SK-N-SH (cell line): ENCODE measurements at regions not wholly inside any gene's neighbourhood (a gene's known extent, or its start where the extent isn't known, plus 50 kb on each side); places are given as distances from the start of the nearest gene placed in this dataset.

Experiments used
- CTCF ChIA-PET: fragments of 300-600, 350-600 bp; formaldehyde crosslinking; extraction: SDS; loops from one replicate; lab custom pipeline; 2021; lab: Yijun Ruan, JAX
- POLR2A ChIA-PET: fragments of 350-600 bp; sonication (Branson Sonifier 250); formaldehyde crosslinking; extraction: SDS; loops from one replicate; lab custom pipeline; 2020; ENCODE audit warnings: antibody characterized with exemption, inconsistent platforms; lab: Yijun Ruan, JAX
- DNase-seq: peaks from one replicate; pipeline ENCODE4 v3.0.0; 2012
- H2AFZ ChIP-seq: fragments of 200-600 bp; sonication (generic); 2 replicates; pipeline ENCODE4 v1.8.1; 2016; ENCODE audit warnings: antibody characterized with exemption, mild to moderate bottlenecking, low read depth
- H3F3A ChIP-seq: fragments of 200-600 bp; sonication (generic); replicated peaks from 2 replicates; pipeline ENCODE3; 2016; ENCODE audit warnings: antibody characterized with exemption, mild to moderate bottlenecking; ENCODE audit not compliant: insufficient read depth
- H3K27ac ChIP-seq, 2 experiments: fragments of 200-500 bp in 1 of 2; fragments of 200-600 bp in 1 of 2; sonication (Bioruptor generic) in 1 of 2; sonication (generic), shearing (Covaris generic) in 1 of 2; 2 replicates each; pipeline versions ENCODE4 v1.5.1 to v1.6.1; 2014 to 2016; ENCODE audit warnings: low read depth in 2 of 2, inconsistent platforms in 1 of 2, low read length in 1 of 2, mild to moderate bottlenecking in 1 of 2, mixed read lengths in 1 of 2
- H3K27me3 ChIP-seq: fragments of 200-600 bp; sonication (generic), shearing (Covaris generic); 2 replicates; pipeline ENCODE4 v1.6.1; 2016; ENCODE audit warnings: mixed run types; ENCODE audit not compliant: insufficient read depth
- H3K36me3 ChIP-seq, 2 experiments: fragments of 200-500 bp in 1 of 2; fragments of 200-600 bp in 1 of 2; sonication (Bioruptor generic) in 1 of 2; sonication (generic) in 1 of 2; replicated peaks in 1 of 2; 2 replicates each; pipeline versions ENCODE3 to v1.5.1; 2014 to 2016; ENCODE audit warnings: low read length in 1 of 2, mild to moderate bottlenecking in 1 of 2; ENCODE audit not compliant: insufficient read depth in 2 of 2, control insufficient read depth in 1 of 2
- H3K4me1 ChIP-seq, 2 experiments: fragments of 200-500 bp in 1 of 2; fragments of 200-600 bp in 1 of 2; sonication (Bioruptor generic) in 1 of 2; sonication (generic), shearing (Covaris generic) in 1 of 2; 2 replicates each; pipeline versions ENCODE4 v1.5.1 to v1.6.1; 2014 to 2016; ENCODE audit warnings: low read depth in 1 of 2, low read length in 1 of 2, mixed run types in 1 of 2; ENCODE audit not compliant: insufficient read depth in 2 of 2, control insufficient read depth in 1 of 2
- H3K4me2 ChIP-seq: fragments of 200-600 bp; sonication (generic), shearing (Covaris generic); 2 replicates; pipeline ENCODE4 v1.6.1; 2017; ENCODE audit warnings: mixed run types
- H3K4me3 ChIP-seq, 2 experiments: fragments of 200-500 bp in 1 of 2; fragments of 200-600 bp in 1 of 2; sonication (Bioruptor generic) in 1 of 2; sonication (generic), shearing (Covaris generic) in 1 of 2; 2 replicates each; pipeline versions ENCODE4 v1.5.1 to v1.8.1; 2014 to 2016; ENCODE audit warnings: low read depth in 2 of 2, inconsistent platforms in 1 of 2, low read length in 1 of 2, mild to moderate bottlenecking in 1 of 2, mixed read lengths in 1 of 2, moderate library complexity in 1 of 2
- H3K79me2 ChIP-seq: fragments of 200-600 bp; sonication (generic); 2 replicates; pipeline ENCODE4 v1.8.1; 2017; ENCODE audit warnings: mild to moderate bottlenecking; ENCODE audit not compliant: insufficient read depth
- H3K9ac ChIP-seq: fragments of 200-600 bp; sonication (generic); 2 replicates; pipeline ENCODE4 v1.6.1; 2017; ENCODE audit warnings: mixed run types
- H3K9me2 ChIP-seq: fragments of 200-600 bp; sonication (generic); 2 replicates; pipeline ENCODE4 v1.6.1; 2017; ENCODE audit warnings: mixed run types
- H3K9me3 ChIP-seq: fragments of 200-600 bp; sonication (generic); 2 replicates; pipeline ENCODE4 v1.6.1; 2017; ENCODE audit warnings: mixed run types, mild to moderate bottlenecking, moderate library complexity
- H4K20me1 ChIP-seq: fragments of 200-600 bp; sonication (generic); 2 replicates; pipeline ENCODE4 v1.6.1; 2017; ENCODE audit warnings: mild to moderate bottlenecking, mixed run types; ENCODE audit not compliant: insufficient read depth
- EP300 ChIP-seq, 2 experiments: IDR thresholded peaks; 2 replicates each; pipeline versions ENCODE4 v1.4.0 to v1.6.1; 2012; ENCODE audit warnings: borderline replicate concordance in 1 of 2, low read depth in 1 of 2, low read length in 1 of 2
- FOSL2 ChIP-seq: IDR thresholded peaks from 2 replicates; pipeline ENCODE4 v1.4.0; 2012; ENCODE audit warnings: low read depth, mild to moderate bottlenecking, moderate library complexity, borderline replicate concordance
- FOXJ3 ChIP-seq: sonication (generic); formaldehyde crosslinking; IDR thresholded peaks from 2 replicates; pipeline ENCODE4 v1.5.1; 2020; ENCODE audit warnings: mild to moderate bottlenecking, missing genetic modification reagents
- GATA2 ChIP-seq: sonication (generic); formaldehyde crosslinking; IDR thresholded peaks from 2 replicates; pipeline ENCODE4 v1.5.0; 2020; ENCODE audit warnings: mild to moderate bottlenecking, missing genetic modification reagents
- MEF2A ChIP-seq: IDR thresholded peaks from 2 replicates; pipeline ENCODE4 v1.4.0; 2012; ENCODE audit warnings: low read depth, borderline replicate concordance
- NRF1 ChIP-seq: IDR thresholded peaks from 2 replicates; pipeline ENCODE4 v1.6.1; 2012; ENCODE audit warnings: low read depth, mild to moderate bottlenecking, low read length
- RAD21 ChIP-seq: IDR thresholded peaks from 2 replicates; pipeline ENCODE4 v1.6.1; 2012; ENCODE audit warnings: mild to moderate bottlenecking, low read length
- SIN3A ChIP-seq: IDR thresholded peaks from 2 replicates; pipeline ENCODE4 v1.6.1; 2012; ENCODE audit warnings: low read depth, mild to moderate bottlenecking, low read length, moderate library complexity, borderline replicate concordance
- SMC3 ChIP-seq: IDR thresholded peaks from 2 replicates; pipeline ENCODE4 v1.6.1; 2012; ENCODE audit warnings: low read depth, low read length, improper control_type of control experiment
- TCF12 ChIP-seq: IDR thresholded peaks from 2 replicates; pipeline ENCODE4 v1.4.0; 2012
- TEAD4 ChIP-seq: IDR thresholded peaks from 2 replicates; pipeline ENCODE4 v1.4.0; 2012; ENCODE audit warnings: mild to moderate bottlenecking, borderline replicate concordance; ENCODE audit not compliant: insufficient read depth
- WGBS: methylation state at CpG from one replicate; pipeline ENCODE4 v1.1.6; 2017; ENCODE audit warnings: low lambda C conversion rate; 5-methylcytosine and 5-hydroxymethylcytosine counted together
- TF ChIP-seq, protein P1 (sequence below): IDR thresholded peaks from 2 replicates; pipeline ENCODE4; 2012
- TF ChIP-seq, protein P2 (sequence below): fragments of 200-600 bp; sonication (generic); IDR thresholded peaks from 2 replicates; pipeline ENCODE4 v1.6.1; 2017; ENCODE audit warnings: antibody characterized with exemption, mild to moderate bottlenecking, moderate library complexity

DNA sequence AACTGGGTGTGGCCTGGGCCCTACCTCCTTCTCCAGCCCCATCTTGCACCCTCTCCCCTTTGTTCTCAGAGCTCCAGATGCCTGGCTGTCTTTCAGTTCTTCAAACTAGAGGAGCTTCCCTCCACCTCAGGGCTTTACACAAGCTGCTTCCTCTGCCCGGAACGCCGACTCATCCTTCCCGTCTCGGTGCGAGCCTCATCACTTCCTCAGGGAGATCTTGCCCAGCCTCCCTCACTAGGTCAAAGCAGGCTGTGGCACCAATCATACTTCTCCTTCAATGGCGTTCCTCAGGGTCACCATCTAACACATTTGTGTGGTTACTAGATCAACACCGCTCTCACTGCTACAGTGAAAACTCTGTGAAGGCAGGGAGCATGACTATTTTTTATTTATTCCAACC is 56.2 kb upstream of the ZSWIM6 start (continued):
- TF ChIP-seq EP300 (IDR thresholded peaks at IDR 0.05; ENCODE audit: borderline replicate concordance in 1 of 2, low read depth in 1 of 2, low read length in 1 of 2) = no peak
- TF ChIP-seq FOXJ3 (CRISPR knock-in tag) = no peak
- TF ChIP-seq, protein P1, sequence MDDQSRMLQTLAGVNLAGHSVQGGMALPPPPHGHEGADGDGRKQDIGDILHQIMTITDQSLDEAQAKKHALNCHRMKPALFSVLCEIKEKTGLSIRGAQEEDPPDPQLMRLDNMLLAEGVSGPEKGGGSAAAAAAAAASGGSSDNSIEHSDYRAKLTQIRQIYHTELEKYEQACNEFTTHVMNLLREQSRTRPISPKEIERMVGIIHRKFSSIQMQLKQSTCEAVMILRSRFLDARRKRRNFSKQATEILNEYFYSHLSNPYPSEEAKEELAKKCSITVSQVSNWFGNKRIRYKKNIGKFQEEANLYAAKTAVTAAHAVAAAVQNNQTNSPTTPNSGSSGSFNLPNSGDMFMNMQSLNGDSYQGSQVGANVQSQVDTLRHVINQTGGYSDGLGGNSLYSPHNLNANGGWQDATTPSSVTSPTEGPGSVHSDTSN = no peak
- TF ChIP-seq, protein P2, sequence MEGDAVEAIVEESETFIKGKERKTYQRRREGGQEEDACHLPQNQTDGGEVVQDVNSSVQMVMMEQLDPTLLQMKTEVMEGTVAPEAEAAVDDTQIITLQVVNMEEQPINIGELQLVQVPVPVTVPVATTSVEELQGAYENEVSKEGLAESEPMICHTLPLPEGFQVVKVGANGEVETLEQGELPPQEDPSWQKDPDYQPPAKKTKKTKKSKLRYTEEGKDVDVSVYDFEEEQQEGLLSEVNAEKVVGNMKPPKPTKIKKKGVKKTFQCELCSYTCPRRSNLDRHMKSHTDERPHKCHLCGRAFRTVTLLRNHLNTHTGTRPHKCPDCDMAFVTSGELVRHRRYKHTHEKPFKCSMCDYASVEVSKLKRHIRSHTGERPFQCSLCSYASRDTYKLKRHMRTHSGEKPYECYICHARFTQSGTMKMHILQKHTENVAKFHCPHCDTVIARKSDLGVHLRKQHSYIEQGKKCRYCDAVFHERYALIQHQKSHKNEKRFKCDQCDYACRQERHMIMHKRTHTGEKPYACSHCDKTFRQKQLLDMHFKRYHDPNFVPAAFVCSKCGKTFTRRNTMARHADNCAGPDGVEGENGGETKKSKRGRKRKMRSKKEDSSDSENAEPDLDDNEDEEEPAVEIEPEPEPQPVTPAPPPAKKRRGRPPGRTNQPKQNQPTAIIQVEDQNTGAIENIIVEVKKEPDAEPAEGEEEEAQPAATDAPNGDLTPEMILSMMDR = no peak
- TF ChIP-seq FOSL2 = no peak; the same call in 1 of the 2 replicates

DNA sequence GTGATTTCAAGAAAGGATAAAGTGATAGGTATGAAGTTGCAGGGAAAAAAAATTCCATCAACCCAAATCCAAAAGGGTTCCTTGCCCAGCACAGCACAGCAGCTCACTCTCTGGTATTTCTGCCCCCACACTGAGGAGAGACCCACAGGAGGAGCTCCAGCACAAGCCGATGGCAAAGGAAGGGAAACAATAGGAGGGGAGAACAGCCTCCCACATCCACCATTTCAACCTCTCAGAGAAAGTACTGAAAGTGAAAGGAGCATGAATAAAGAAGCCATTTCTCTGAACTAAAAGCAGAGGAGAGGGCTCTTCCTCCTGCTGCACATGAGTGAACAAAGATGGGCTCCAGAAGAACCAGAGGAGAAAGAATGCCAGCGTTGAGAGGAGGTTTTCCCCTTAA is 54.9 kb upstream of the ZSWIM6 start:
- Histone ChIP-seq H3K27ac (peak overlapping the region in 1 of 2 experiments; percentile 53; a peak in 1 of 4 replicates), H3K4me1 (peaks cover 15 to 29% of the 10 kb centered on the region in 2 experiments; a peak in 3 of 4 replicates), H3K79me2 (no peaks in the 10 kb centered on the region), H3K9ac (0 out of 2 replicates have a peak overlapping the region, but pooled peaks have one; percentile 15), H3K4me3 (no peak overlapping the region), H3K4me2 (peak overlapping the region; percentile 67; the same call in 1 of the 2 replicates), H3K27me3 (no peaks in the 10 kb centered on the region), H3K9me2 (no peaks in the 10 kb centered on the region), H4K20me1 (no peaks in the 10 kb centered on the region), H3F3A (peaks cover 14% of the 10 kb centered on the region), H3K9me3 (no peaks in the 10 kb centered on the region)
- ChIA-PET CTCF (no interaction called here), POLR2A (no interaction called here)
- 56% methylated on average over 2 of the region's 2 CpGs for WGBS
- no peak for DNase-seq
- TF ChIP-seq, protein P2 = peak; percentile 50
- TF ChIP-seq SIN3A = no peak
- TF ChIP-seq SMC3 = peak; percentile 25; the same call in 1 of the 2 replicates
- TF ChIP-seq RAD21 = peak; percentile 45
- TF ChIP-seq, all 33 proteins: peak for 3
- H3K36me3 ChIP-seq = no peaks in the 10 kb centered on the region
- H2AFZ ChIP-seq = peak overlapping the region; percentile 92

DNA sequence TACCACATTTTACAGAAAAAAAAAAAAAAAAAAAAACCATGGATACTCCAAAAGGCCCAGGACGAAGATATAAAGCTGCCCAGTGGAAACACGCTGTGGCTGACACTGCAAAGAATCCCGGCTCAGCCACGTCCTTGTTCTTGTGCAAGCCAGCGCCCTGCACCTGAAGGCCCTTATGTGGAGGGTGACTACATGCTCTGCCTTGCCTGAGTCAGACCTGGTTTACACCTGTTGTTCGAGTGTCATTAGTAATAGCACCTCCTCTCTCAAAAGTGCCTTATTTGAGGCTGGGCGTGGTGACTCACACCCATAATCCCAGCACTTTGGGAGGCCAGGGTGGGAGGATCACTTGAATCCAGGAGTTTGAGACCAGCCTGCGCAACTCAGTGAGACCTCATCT is 54.3 kb upstream of the ZSWIM6 start:
- Histone ChIP-seq H3K36me3 (no peaks in the 10 kb centered on the region), H3K79me2 (no peaks in the 10 kb centered on the region), H3K27me3 (no peaks in the 10 kb centered on the region), H4K20me1 (no peaks in the 10 kb centered on the region), H3K4me1 (peaks cover 15 to 29% of the 10 kb centered on the region in 2 experiments; a peak in 3 of 4 replicates), H3K4me3 (no peak overlapping the region), H3K9me2 (no peaks in the 10 kb centered on the region), H3K27ac (no peak overlapping the region; a peak in 1 of 4 replicates), H3K4me2 (no peak overlapping the region), H3K9me3 (no peaks in the 10 kb centered on the region), H2AFZ (0 out of 2 replicates have a peak overlapping the region, but pooled peaks have one; percentile 92)
- CTCF ChIA-PET = no interaction called here
- DNase-seq = no peak
- WGBS = over 99% methylated on average over 7 of the region's 8 CpGs
- TF ChIP-seq TCF12 (no peak), FOSL2 (no peak), MEF2A (no peak), SIN3A (no peak), GATA2 (CRISPR knock-in tag) (no peak), TEAD4 (no peak), FOXJ3 (CRISPR knock-in tag) (no peak), NRF1 (no peak)
- TF ChIP-seq, protein P1 = no peak
- TF ChIP-seq, all 33 proteins: peak for 0
- POLR2A ChIA-PET = no interaction called here
- Histone ChIP-seq H3F3A (peaks cover 14% of the 10 kb centered on the region), H3K9ac (no peak overlapping the region)
